22Rv1 (cell line): ENCODE measurements at regions not wholly inside any gene's neighbourhood (a gene's known extent, or its start where the extent isn't known, plus 50 kb on each side); places are given as distances from the start of the nearest gene placed in this dataset.

Experiments used
- CTCF ChIP-seq: fragments of 450-650 bp; IDR thresholded peaks from 2 replicates; pipeline ENCODE4 v1.5.1; 2017; ENCODE audit warnings: mild to moderate bottlenecking
- ZFX ChIP-seq: fragments of 450-650 bp; IDR thresholded peaks from 2 replicates; pipeline ENCODE4 v1.6.1; 2017; ENCODE audit warnings: antibody characterized with exemption, borderline replicate concordance

GRCh38 chr15:38758043-38758442 lies 193.4 kb upstream of the RASGRP1 start:
- no peak for TF ChIP-seq CTCF
- TF ChIP-seq ZFX = no peak
